OCI-LY7 (cell line): ENCODE measurements at regions not wholly inside any gene's neighbourhood (a gene's known extent, or its start where the extent isn't known, plus 50 kb on each side); places are given as distances from the start of the nearest gene placed in this dataset.

Experiments
- BruUV-seq: library from RNA; stranded (reverse); fragments of 400-500 nt; replicated peaks from 2 replicates; lab custom pipeline; 2021; lab: Mats Ljungman, UMichigan
- CTCF ChIA-PET: fragments of 300-600 bp; sonication (Branson Sonifier 250); formaldehyde crosslinking; loops from one replicate; lab custom pipeline; 2022; ENCODE audit warnings: antibody characterized with exemption; ENCODE audit not compliant: unreplicated experiment; lab: Charles Lee
- POLR2A ChIA-PET: fragments of 300-600 bp; sonication (Branson Sonifier 250); formaldehyde crosslinking; loops from one replicate; lab custom pipeline; 2022; ENCODE audit warnings: antibody characterized with exemption; lab: Charles Lee
- DNase-seq: peaks from one replicate; pipeline ENCODE4 v3.0.0-alpha.2; 2015; ENCODE audit warnings: low spot score
- H2AFZ ChIP-seq: fragments of 200-600 bp; sonication (generic), shearing (Covaris generic); 2 replicates; pipeline ENCODE4 v1.6.1; 2014; ENCODE audit warnings: mild to moderate bottlenecking, antibody characterized with exemption, low read length, moderate library complexity
- H3K27ac ChIP-seq: fragments of 200-600 bp; sonication (generic); 2 replicates; pipeline ENCODE4 v1.5.1; 2014; ENCODE audit warnings: mixed run types, low read depth, mild to moderate bottlenecking, moderate library complexity, low read length, inconsistent platforms; ENCODE audit not compliant: poor library complexity, severe bottlenecking
- H3K36me3 ChIP-seq: fragments of 200-600 bp; sonication (generic); 2 replicates; pipeline ENCODE4 v1.6.1; 2014; ENCODE audit warnings: mild to moderate bottlenecking, antibody characterized with exemption, low read length, moderate library complexity, mixed read lengths; ENCODE audit not compliant: insufficient read depth
- H3K4me1 ChIP-seq: fragments of 200-600 bp; sonication (generic); 2 replicates; pipeline ENCODE4 v1.5.1; 2014; ENCODE audit warnings: mild to moderate bottlenecking, low read length; ENCODE audit not compliant: insufficient read depth, poor library complexity, severe bottlenecking
- H3K4me2 ChIP-seq: fragments of 200-600 bp; sonication (generic); 2 replicates; pipeline ENCODE4 v1.6.1; 2014; ENCODE audit warnings: mild to moderate bottlenecking, low read length
- H3K4me3 ChIP-seq: fragments of 200-600 bp; sonication (generic); 2 replicates; pipeline ENCODE4 v1.5.1; 2014; ENCODE audit warnings: mild to moderate bottlenecking, low read depth, low read length; ENCODE audit not compliant: poor library complexity, severe bottlenecking
- H3K79me2 ChIP-seq: fragments of 200-600 bp; sonication (generic); 2 replicates; pipeline ENCODE4 v1.6.1; 2016; ENCODE audit warnings: low read depth, mild to moderate bottlenecking, low read length, moderate library complexity, mixed read lengths; ENCODE audit not compliant: insufficient read depth
- H3K9me2 ChIP-seq: fragments of 200-600 bp; sonication (generic); 2 replicates; pipeline ENCODE4 v1.6.1; 2016; ENCODE audit warnings: mild to moderate bottlenecking, low read length, mixed read lengths; ENCODE audit not compliant: insufficient read depth
- H3K9me3 ChIP-seq: fragments of 200-600 bp; sonication (generic); 2 replicates; pipeline ENCODE4 v1.6.1; 2014; ENCODE audit warnings: mild to moderate bottlenecking, mixed run types, low read length, mixed read lengths
- H4K20me1 ChIP-seq: fragments of 200-600 bp; sonication (generic); 2 replicates; pipeline ENCODE4 v1.6.1; 2014; ENCODE audit warnings: mild to moderate bottlenecking, antibody characterized with exemption, low read length, moderate library complexity, mixed read lengths; ENCODE audit not compliant: insufficient read depth
- EZH2phosphoT487 ChIP-seq: fragments of 200-600 bp; sonication (generic); IDR thresholded peaks from 2 replicates; pipeline ENCODE4 v1.6.1; 2018; ENCODE audit warnings: low read depth, borderline replicate concordance, mild to moderate bottlenecking, mixed run types, antibody characterized with exemption, low read length, moderate library complexity, mixed read lengths
- intact Hi-C: fragments of 100-400 bp; cut with micrococcal nuclease; formaldehyde crosslinking; loops from one replicate; pipeline ENCODE4 v1.10.0; 2022; ENCODE audit not compliant: unreplicated experiment
- TF ChIP-seq, protein P1 (sequence below): fragments of 200-600 bp; sonication (generic); conservative IDR thresholded peaks from 2 replicates; pipeline ENCODE4 v1.5.1; 2014; ENCODE audit warnings: mild to moderate bottlenecking, antibody characterized with exemption, low read length, moderate library complexity, mixed read lengths

GRCh38 chrX:40392599-40392998 lies 188.2 kb upstream of the ATP6AP2 start:
- CTCF ChIA-PET: no interaction called here
- no peaks in the 10 kb centered on the region for H3K9me3 ChIP-seq
- BruUV-seq: no TSS peak
- intact Hi-C loops: no loop called here
- H3K79me2 ChIP-seq: no peaks in the 10 kb centered on the region
- no peak overlapping the region for H3K4me2 ChIP-seq
- no peaks in the 10 kb centered on the region for H4K20me1 ChIP-seq
- H3K4me1 ChIP-seq: no peaks in the 10 kb centered on the region
- H3K4me3 ChIP-seq: no peak overlapping the region
- POLR2A ChIA-PET: interaction anchor here (0.7 kb wide), 1 partner anchor 13 kb away, joined by 3 read pairs; no protein-coding TSS in a partner anchor
- no peak overlapping the region for H3K27ac ChIP-seq
- no peak overlapping the region for H2AFZ ChIP-seq
- H3K36me3 ChIP-seq: no peaks in the 10 kb centered on the region
- H3K9me2 ChIP-seq: no peaks in the 10 kb centered on the region
- no peak for DNase-seq
- TF ChIP-seq, protein P1, sequence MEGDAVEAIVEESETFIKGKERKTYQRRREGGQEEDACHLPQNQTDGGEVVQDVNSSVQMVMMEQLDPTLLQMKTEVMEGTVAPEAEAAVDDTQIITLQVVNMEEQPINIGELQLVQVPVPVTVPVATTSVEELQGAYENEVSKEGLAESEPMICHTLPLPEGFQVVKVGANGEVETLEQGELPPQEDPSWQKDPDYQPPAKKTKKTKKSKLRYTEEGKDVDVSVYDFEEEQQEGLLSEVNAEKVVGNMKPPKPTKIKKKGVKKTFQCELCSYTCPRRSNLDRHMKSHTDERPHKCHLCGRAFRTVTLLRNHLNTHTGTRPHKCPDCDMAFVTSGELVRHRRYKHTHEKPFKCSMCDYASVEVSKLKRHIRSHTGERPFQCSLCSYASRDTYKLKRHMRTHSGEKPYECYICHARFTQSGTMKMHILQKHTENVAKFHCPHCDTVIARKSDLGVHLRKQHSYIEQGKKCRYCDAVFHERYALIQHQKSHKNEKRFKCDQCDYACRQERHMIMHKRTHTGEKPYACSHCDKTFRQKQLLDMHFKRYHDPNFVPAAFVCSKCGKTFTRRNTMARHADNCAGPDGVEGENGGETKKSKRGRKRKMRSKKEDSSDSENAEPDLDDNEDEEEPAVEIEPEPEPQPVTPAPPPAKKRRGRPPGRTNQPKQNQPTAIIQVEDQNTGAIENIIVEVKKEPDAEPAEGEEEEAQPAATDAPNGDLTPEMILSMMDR: no peak
- no peak for TF ChIP-seq EZH2phosphoT487

GRCh38 chrX:40391662-40392061 lies 189.1 kb upstream of the ATP6AP2 start:
- H3K4me2 ChIP-seq: no peak overlapping the region
- H3K9me2 ChIP-seq: no peaks in the 10 kb centered on the region
- BruUV-seq: no TSS peak
- DNase-seq: no peak
- H3K9me3 ChIP-seq: no peaks in the 10 kb centered on the region
- no peak overlapping the region for H2AFZ ChIP-seq
- ChIA-PET CTCF (no interaction called here), POLR2A (interaction anchor here (0.6 kb wide), 1 partner anchor 232 kb away, joined by 3 read pairs; no protein-coding TSS in a partner anchor)
- H3K27ac ChIP-seq: no peak overlapping the region
- no peaks in the 10 kb centered on the region for H3K4me1 ChIP-seq
- TF ChIP-seq, protein P1: no peak
- no peak for TF ChIP-seq EZH2phosphoT487
- no peak overlapping the region for H3K4me3 ChIP-seq
- no peaks in the 10 kb centered on the region for H3K79me2 ChIP-seq
- no peaks in the 10 kb centered on the region for H4K20me1 ChIP-seq
- intact Hi-C loops: no loop called here
- no peaks in the 10 kb centered on the region for H3K36me3 ChIP-seq

DNA sequence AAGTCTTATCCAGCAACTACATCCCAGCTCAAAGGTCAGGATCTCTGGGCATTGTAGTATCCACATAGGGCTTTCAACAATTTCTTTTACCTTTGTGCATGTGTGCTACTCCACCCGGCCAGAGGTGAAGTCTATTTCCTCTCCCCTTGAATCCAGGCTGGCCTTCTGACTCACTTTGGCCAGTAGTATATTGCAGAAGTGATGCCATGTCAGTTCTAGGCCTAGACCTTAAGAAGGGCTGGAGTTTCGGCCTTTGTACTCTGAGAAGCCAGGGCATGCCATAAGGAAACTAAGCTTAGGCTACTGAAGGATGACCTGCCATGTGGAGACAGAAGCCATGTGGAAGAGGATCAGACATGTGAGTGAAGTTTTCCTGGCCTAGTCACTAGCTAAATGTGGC lies 191.2 kb upstream of the ATP6AP2 start:
- DNase-seq: no peak
- BruUV-seq: no TSS peak
- Histone ChIP-seq H3K36me3 (no peaks in the 10 kb centered on the region), H3K79me2 (no peaks in the 10 kb centered on the region), H3K27ac (no peak overlapping the region), H3K4me2 (no peak overlapping the region), H2AFZ (no peak overlapping the region), H3K4me1 (no peaks in the 10 kb centered on the region), H3K9me3 (no peaks in the 10 kb centered on the region), H3K4me3 (no peak overlapping the region), H3K9me2 (no peaks in the 10 kb centered on the region), H4K20me1 (no peaks in the 10 kb centered on the region)
- intact Hi-C loops: no loop called here
- no peak for TF ChIP-seq EZH2phosphoT487
- TF ChIP-seq, protein P1: no peak
- ChIA-PET POLR2A (no interaction called here), CTCF (no interaction called here)
